Central memory CD8-positive, alpha-beta T cell (primary cell): ENCODE measurements at regions not wholly inside any gene's neighbourhood (a gene's known extent, or its start where the extent isn't known, plus 50 kb on each side); places are given as distances from the start of the nearest gene placed in this dataset.

Experiments used
- ATAC-seq: fragments of 150-1000 bp; cut with Tn5 transposase; replicated peaks from 2 replicates; pipeline ENCODE4 v1.10.0; 2022; ENCODE audit warnings: mild to moderate bottlenecking, moderate FRiP score, moderate number of reproducible peaks; ENCODE audit not compliant: poor library complexity, severe bottlenecking; ENCODE audit errors: extremely low read depth
- DNase-seq, 2 donors: peaks; one replicate each; pipeline ENCODE4 v3.0.0; 2021; ENCODE audit warnings: low spot score in 2 of 2
- H3K27ac Mint-ChIP-seq: one replicate; pipeline ENCODE4 v1.8.0; 2022; ENCODE audit warnings: low read depth, mild to moderate bottlenecking, moderate library complexity, mixed read lengths
- H3K27me3 Mint-ChIP-seq: one replicate; pipeline ENCODE4 v1.8.0; 2022; ENCODE audit warnings: mixed read lengths
- H3K36me3 Mint-ChIP-seq: one replicate; pipeline ENCODE4 v1.8.0; 2022; ENCODE audit warnings: mild to moderate bottlenecking, moderate library complexity, mixed read lengths; ENCODE audit not compliant: insufficient read depth
- H3K4me1 Mint-ChIP-seq: one replicate; pipeline ENCODE4 v1.8.0; 2022; ENCODE audit warnings: mixed read lengths
- H3K4me3 Mint-ChIP-seq: one replicate; pipeline ENCODE4 v1.8.0; 2022; ENCODE audit warnings: mild to moderate bottlenecking, moderate library complexity, mixed read lengths
- H3K9me3 Mint-ChIP-seq: one replicate; pipeline ENCODE4 v1.8.0; 2022; ENCODE audit warnings: mixed read lengths

DNA sequence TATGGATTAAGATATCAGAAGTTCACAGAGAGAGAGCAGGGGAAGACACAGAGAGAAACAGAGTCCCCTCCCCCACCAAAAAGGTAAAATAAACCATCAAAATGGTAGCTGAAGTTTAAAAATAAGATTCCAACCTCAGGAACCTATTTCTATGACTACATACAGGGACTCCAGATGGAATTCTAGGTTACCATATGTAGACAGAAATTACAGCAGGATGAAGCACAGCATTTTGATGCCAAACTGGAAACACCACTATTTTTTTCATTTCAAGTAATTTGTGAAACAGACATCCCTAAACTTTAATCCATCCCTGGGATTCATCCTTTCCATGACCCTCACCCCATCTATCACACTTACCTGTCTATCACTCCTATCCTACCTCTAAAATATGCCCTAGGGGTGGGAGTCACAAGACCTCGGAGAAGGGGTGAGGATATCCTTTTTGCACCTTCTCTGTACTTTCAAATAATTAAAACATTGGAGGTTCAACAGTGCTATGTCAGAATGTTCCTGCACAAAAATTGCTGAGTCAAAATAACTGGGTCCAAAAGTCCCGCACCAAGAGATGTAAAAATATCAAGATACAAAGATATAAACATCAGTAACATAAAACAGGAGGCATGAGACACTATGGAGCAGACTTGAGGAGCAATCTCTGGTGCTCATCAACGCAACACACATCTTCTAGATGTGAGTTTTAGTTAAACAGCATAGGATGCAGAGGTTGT lies 344.5 kb upstream of the RASGEF1B start:
- H3K4me1 Mint-ChIP-seq = no peaks in the 10 kb centered on the region
- no peak for ATAC-seq
- no peaks in the 10 kb centered on the region for H3K9me3 Mint-ChIP-seq
- no peaks in the 10 kb centered on the region for H3K36me3 Mint-ChIP-seq
- H3K27me3 Mint-ChIP-seq = peaks cover 63% of the 10 kb centered on the region
- H3K27ac Mint-ChIP-seq = no peak overlapping the region
- no peak for DNase-seq
- H3K4me3 Mint-ChIP-seq = no peak overlapping the region

DNA sequence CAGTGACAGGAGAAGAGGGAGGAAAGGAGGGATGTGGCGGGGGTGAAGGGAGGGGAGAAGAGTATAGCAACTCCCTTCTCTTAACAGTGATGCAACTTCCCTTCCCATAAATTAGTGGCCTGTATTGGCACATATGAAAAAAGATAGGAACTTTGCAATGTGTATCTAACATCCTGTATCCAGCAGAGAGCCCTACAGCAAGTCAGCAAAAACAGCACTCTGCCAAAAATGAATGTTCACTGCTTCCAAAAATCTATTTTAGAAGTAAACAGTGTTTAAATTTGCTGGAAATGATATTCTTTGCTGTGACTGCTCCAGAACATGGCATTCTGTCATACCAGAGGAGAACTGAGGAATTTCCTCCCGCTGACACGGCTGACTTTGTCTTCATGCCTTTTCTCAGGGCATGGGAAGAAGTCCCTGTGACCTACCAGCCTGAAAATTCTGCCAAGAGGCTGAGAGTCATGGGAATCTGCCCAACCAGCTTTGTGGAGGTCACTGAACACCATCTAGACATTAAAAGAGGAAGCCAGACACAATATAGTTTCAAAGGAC lies 343.4 kb upstream of the RASGEF1B start:
- H3K27me3 Mint-ChIP-seq = peaks cover 51% of the 10 kb centered on the region
- no peaks in the 10 kb centered on the region for H3K4me1 Mint-ChIP-seq
- ATAC-seq = no peak
- H3K4me3 Mint-ChIP-seq = no peak overlapping the region
- H3K36me3 Mint-ChIP-seq = no peaks in the 10 kb centered on the region
- no peak overlapping the region for H3K27ac Mint-ChIP-seq
- no peaks in the 10 kb centered on the region for H3K9me3 Mint-ChIP-seq
- DNase-seq = no peak

DNA sequence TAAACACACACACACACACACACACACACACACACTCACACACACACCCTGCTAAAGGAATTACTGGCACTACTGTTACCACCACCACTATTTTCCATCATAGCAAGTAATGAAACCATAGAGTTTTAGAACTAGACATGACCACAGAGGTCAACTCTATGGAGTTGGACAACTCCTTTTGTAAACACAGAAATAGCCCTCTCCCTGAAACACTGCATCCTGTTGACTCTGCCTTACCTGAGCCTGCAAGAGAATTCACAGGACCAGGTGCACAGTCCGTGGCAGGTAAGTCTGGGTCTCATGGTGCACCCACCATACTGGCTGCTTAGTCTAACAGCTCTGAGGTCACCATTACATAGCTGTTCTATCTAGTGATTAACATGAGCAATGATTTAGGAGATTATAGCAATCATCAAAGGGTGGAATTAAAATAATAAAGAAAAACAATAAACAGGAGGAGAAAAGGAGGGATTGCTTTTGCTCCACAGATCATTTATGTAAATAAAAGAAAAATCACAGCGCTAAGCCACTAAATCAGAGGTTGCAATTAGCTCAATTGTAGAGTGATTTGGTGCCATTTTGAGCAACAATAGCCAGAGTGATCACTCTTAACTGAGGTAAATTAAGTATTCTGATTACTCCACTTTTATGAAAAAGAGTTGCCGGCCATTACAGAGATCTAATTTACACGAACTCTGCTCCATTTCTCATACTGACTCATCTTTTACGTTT lies 340.0 kb upstream of the RASGEF1B start:
- Mint-ChIP-seq H3K36me3 (no peaks in the 10 kb centered on the region), H3K27ac (no peak overlapping the region), H3K4me1 (no peaks in the 10 kb centered on the region), H3K9me3 (no peaks in the 10 kb centered on the region), H3K4me3 (no peak overlapping the region), H3K27me3 (peaks cover 32% of the 10 kb centered on the region)
- DNase-seq (no peak), ATAC-seq (no peak)

DNA sequence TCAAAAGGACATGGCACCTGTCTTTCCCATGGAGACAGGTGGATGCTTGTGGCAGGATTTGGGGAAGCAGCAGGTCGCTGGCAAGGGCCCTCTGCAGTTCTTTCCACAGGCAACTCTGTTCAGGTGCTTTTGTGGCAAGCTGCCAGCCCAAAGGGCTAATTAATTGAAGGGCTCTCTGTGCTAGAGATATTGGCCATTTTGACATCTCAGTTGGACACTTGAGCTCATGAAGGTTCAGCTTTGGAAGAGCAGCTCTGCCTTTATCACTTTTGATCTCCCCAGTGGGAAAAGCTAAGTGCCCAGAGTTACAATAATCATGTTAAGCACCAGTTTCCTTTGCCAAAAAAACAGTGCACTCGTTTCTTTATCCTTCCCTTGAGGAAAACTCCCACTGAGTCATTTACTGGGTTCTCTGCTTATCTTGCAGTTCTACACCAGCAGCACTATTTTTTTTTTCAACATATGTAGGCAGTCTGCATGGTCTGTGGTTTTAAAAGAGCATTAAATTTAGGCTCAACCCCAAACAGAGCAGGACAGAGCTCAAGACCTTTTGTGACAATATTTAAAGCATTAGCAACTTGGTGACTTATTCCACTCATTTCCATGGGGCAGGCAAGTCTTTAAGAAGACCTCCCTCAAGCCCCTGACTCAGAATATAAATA lies 336.4 kb upstream of the RASGEF1B start:
- H3K9me3 Mint-ChIP-seq = no peaks in the 10 kb centered on the region
- no peak for DNase-seq
- H3K27me3 Mint-ChIP-seq = peaks cover 12% of the 10 kb centered on the region
- H3K4me3 Mint-ChIP-seq = no peak overlapping the region
- no peaks in the 10 kb centered on the region for H3K36me3 Mint-ChIP-seq
- no peak overlapping the region for H3K27ac Mint-ChIP-seq
- H3K4me1 Mint-ChIP-seq = no peaks in the 10 kb centered on the region
- no peak for ATAC-seq

DNA sequence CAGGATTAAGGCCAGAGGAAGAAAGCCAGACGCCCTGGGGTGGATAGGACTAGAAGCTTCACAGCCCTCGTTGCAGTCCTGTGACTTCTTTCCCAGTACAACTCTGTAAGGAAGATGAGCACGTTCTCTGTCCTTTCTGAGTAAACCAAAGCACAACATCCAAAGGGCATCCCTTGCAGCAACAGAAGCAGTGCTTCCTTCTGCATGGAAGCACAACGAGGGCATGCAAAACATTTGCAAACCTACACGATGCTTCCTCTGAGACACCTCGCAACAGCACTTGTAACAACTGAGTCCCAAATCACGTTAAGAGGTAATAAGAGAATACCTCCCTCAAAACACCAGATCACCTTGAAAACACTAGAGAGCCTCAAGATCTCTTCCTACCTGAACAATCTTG lies 335.7 kb upstream of the RASGEF1B start:
- Mint-ChIP-seq H3K4me1 (no peaks in the 10 kb centered on the region), H3K9me3 (no peaks in the 10 kb centered on the region), H3K27me3 (peaks cover 7% of the 10 kb centered on the region), H3K4me3 (no peak overlapping the region), H3K27ac (no peak overlapping the region), H3K36me3 (no peaks in the 10 kb centered on the region)
- no peak for ATAC-seq
- DNase-seq = no peak

DNA sequence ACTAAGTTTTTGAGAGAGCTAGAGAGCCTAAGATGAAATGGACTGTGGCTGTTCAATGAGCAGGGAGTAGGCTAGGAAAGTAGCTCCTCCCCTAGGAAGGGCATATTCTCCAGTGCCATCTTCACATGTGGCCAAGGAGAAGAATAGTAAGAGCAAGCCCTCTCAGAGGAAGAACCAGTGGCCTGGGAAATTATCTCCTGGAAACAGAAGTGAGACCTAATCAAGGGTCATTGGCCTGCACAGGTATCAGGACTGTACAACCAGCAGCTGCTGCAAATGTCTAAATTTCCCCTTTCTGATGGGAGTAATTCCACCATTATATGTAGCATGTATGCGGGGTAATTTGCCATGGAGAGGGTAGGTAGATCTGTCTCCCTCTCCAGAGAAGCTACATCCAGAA lies 334.8 kb upstream of the RASGEF1B start:
- no peaks in the 10 kb centered on the region for H3K36me3 Mint-ChIP-seq
- no peak overlapping the region for H3K4me3 Mint-ChIP-seq
- no peaks in the 10 kb centered on the region for H3K9me3 Mint-ChIP-seq
- H3K27me3 Mint-ChIP-seq = no peaks in the 10 kb centered on the region
- H3K4me1 Mint-ChIP-seq = no peaks in the 10 kb centered on the region
- no peak overlapping the region for H3K27ac Mint-ChIP-seq
- ATAC-seq = no peak
- DNase-seq = no peak

DNA sequence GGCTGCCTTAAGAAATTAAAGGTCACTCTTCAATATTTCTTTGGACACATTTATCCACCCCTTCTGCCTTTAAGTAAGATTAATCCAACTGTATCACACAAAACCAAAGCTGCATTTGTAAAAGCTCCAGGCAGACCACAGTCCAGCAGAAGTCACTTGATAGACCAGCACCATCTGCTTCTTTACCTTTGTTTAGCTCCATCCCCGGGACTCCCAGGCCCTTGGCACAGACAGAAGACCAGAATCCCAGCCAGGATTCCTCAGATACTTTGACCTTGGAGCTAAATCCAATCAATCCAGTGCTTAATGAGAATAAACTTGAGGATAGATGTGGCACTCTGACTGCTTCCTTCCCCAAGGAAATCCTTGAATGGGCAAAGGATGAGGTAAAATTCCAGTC lies 333.1 kb upstream of the RASGEF1B start:
- H3K27ac Mint-ChIP-seq = no peak overlapping the region
- H3K27me3 Mint-ChIP-seq = no peaks in the 10 kb centered on the region
- no peaks in the 10 kb centered on the region for H3K4me1 Mint-ChIP-seq
- H3K9me3 Mint-ChIP-seq = no peaks in the 10 kb centered on the region
- DNase-seq = no peak
- H3K4me3 Mint-ChIP-seq = no peak overlapping the region
- H3K36me3 Mint-ChIP-seq = no peaks in the 10 kb centered on the region
- no peak for ATAC-seq

DNA sequence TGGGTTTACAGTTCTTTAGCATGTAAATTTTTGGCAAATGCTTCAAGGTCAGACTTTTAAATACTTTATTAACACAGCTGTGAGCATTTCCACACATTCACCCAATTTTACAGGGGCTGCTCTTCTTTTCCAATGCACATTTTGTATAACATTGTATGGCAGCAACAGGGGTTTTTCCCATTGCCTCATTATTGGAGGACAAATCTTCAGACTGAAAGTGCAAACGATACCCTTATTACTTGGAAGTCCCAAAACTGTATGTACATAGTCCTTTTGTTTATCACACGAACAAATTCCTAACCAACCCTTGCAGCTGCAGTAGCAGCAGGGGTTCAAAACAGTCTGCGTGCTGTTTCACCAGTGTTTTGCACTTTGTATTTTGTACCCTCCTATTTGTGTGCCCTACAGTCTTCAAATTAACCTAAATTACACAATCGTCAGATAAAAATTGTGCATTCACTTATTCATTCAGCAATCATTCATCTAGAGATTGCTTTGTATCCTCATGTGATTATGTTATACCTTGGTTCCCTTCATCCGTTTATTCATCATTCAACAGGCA lies 330.7 kb upstream of the RASGEF1B start:
- H3K9me3 Mint-ChIP-seq = no peaks in the 10 kb centered on the region
- no peaks in the 10 kb centered on the region for H3K4me1 Mint-ChIP-seq
- no peak for ATAC-seq
- no peaks in the 10 kb centered on the region for H3K36me3 Mint-ChIP-seq
- H3K27me3 Mint-ChIP-seq = no peaks in the 10 kb centered on the region
- no peak overlapping the region for H3K27ac Mint-ChIP-seq
- DNase-seq = no peak
- no peak overlapping the region for H3K4me3 Mint-ChIP-seq

DNA sequence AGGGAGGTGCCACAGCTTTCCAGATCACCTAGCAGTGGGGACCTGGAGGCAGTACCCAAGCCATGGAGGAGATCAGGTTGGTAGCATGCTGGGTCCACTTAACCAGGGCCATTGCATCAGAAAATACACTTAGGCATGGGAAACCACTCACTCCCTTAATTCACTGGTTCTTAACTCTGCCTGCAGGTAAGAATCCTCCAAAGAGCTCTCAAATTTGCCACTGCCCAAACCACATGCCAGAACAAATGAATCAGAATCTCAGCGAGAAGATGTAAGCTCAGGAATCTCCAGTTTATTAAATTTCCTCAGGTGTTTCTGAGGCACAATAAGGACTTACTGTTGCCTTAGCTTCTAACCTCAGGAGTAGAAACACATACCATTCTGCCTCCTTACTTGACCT lies 327.7 kb upstream of the RASGEF1B start:
- H3K27me3 Mint-ChIP-seq = no peaks in the 10 kb centered on the region
- DNase-seq (no peak), ATAC-seq (no peak)
- H3K27ac Mint-ChIP-seq = no peak overlapping the region
- H3K36me3 Mint-ChIP-seq = no peaks in the 10 kb centered on the region
- H3K9me3 Mint-ChIP-seq = no peaks in the 10 kb centered on the region
- H3K4me3 Mint-ChIP-seq = no peak overlapping the region
- H3K4me1 Mint-ChIP-seq = peaks cover 7% of the 10 kb centered on the region

DNA sequence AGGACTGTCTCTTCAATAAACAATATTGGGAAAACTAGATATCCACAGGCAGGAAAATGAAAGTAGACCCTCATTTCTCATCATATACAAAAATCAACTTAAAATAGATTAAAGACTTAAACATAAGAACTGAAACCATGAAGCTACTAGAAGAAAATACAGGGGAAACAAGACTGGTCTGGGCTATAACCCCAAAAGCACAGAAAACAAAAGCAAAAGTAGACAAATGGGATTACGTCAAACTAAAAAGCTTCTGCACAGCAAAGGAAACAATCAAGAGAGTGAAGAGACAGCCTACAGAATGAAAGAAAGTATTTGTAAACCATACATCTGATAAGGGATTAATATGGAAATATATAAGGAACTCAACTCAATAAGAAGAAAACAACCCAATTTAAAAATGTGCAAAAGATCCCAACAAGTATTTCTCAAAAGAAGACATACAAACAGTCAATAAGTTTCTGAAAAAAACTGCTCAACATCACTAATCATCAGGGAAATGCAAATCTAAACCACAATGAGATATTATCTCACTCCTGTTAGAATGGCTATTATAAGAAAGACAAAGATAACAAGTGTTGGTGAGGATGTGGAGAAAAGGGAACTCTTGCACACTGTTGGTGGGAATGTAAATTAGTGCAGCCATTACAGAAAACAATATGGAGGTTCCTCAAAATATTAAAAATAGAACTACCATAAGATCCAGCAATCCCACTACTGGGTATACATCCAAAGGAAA lies 325.3 kb upstream of the RASGEF1B start:
- H3K9me3 Mint-ChIP-seq = no peaks in the 10 kb centered on the region
- H3K27me3 Mint-ChIP-seq = no peaks in the 10 kb centered on the region
- peaks cover 7% of the 10 kb centered on the region for H3K4me1 Mint-ChIP-seq
- no peak for DNase-seq
- no peak overlapping the region for H3K27ac Mint-ChIP-seq
- H3K4me3 Mint-ChIP-seq = no peak overlapping the region
- H3K36me3 Mint-ChIP-seq = no peaks in the 10 kb centered on the region
- ATAC-seq = no peak

DNA sequence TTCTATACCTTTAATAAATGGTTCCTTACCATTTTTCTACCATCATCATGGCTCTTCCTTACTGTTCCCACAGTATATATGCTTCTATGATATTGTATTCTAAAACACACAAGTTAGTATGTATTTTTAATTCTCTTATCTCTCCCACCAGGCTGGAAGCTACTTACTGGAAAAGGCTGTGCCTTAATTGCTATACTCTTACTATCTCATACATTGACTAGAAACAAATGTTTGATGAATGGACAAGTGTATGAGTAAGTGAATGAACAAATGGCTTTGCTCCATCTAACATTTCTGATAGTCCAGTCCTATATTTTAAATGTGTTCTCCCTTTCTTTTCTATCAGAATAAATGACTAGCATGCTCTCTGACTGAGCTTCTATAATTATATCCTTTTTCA lies 320.8 kb upstream of the RASGEF1B start:
- Mint-ChIP-seq H3K4me3 (no peak overlapping the region), H3K4me1 (peaks cover 7% of the 10 kb centered on the region), H3K36me3 (no peaks in the 10 kb centered on the region), H3K27me3 (no peaks in the 10 kb centered on the region), H3K27ac (no peak overlapping the region), H3K9me3 (no peaks in the 10 kb centered on the region)
- DNase-seq = no peak
- ATAC-seq = no peak

DNA sequence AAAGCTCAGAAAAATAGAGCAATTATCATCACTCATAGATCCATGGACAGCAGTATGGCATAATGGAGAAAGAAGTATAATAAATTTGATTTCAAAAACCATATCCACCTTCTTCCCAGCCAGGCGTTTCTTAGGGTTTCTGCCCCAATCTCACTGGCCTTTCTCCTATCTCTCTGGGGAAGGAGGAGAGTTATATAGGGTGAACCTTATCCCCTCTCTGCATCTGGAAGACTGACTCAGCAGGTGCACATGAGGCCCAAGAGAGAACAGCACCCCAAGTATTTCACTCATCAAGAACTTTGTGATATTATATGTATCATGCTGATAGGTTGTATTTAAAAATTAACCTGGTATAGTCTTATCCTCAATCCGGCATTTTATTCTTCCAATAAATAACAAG lies 318.8 kb upstream of the RASGEF1B start:
- Mint-ChIP-seq H3K27me3 (no peaks in the 10 kb centered on the region), H3K36me3 (no peaks in the 10 kb centered on the region), H3K9me3 (no peaks in the 10 kb centered on the region), H3K4me1 (no peaks in the 10 kb centered on the region), H3K27ac (no peak overlapping the region), H3K4me3 (no peak overlapping the region)
- DNase-seq (no peak), ATAC-seq (no peak)
